ENCODE measurements at regions not wholly inside any gene's neighbourhood (a gene's known extent, or its start where the extent isn't known, plus 50 kb on each side); places are given as distances from the start of the nearest gene placed in this dataset.

- Histone ChIP-seq H3K27ac (ENCODE audit: low read length) (no peak overlapping the region), H3K9me3 (ENCODE audit: control insufficient read depth, low read depth, low read length) (no peaks in the 10 kb centered on the region), H3K27me3 (ENCODE audit: control insufficient read depth, insufficient read depth, low read length) (no peaks in the 10 kb centered on the region), H3K4me3 (ENCODE audit: low read length) (no peak overlapping the region), H3K36me3 (ENCODE audit: control insufficient read depth, insufficient read depth, low read length) (no peaks in the 10 kb centered on the region), H3K4me1 (ENCODE audit: control insufficient read depth, insufficient read depth, low read length) (no peaks in the 10 kb centered on the region)
- no CpG with 5 or more reads among the region's 3 CpGs for WGBS (ENCODE audit: insufficient coverage, low lambda C conversion rate)
- DNase-seq = no peak
Measured at GRCh38 chr4:14562901-14563300, 439.4 kb upstream of the CPEB2 start.

GRCh38 chr4:14564281-14564680, 438.0 kb upstream of the CPEB2 start:
- WGBS (ENCODE audit: insufficient coverage, low lambda C conversion rate) = no CpG with 5 or more reads among the region's 4 CpGs
- Histone ChIP-seq H3K27ac (ENCODE audit: low read length) (no peak overlapping the region), H3K36me3 (ENCODE audit: control insufficient read depth, insufficient read depth, low read length) (no peaks in the 10 kb centered on the region), H3K4me1 (ENCODE audit: control insufficient read depth, insufficient read depth, low read length) (no peaks in the 10 kb centered on the region), H3K4me3 (ENCODE audit: low read length) (no peak overlapping the region), H3K27me3 (ENCODE audit: control insufficient read depth, insufficient read depth, low read length) (no peaks in the 10 kb centered on the region), H3K9me3 (ENCODE audit: control insufficient read depth, low read depth, low read length) (no peaks in the 10 kb centered on the region)
- DNase-seq = no peak

- no peaks in the 10 kb centered on the region for H3K4me1 ChIP-seq (ENCODE audit: control insufficient read depth, insufficient read depth, low read length)
- no peaks in the 10 kb centered on the region for H3K9me3 ChIP-seq (ENCODE audit: control insufficient read depth, low read depth, low read length)
- no peaks in the 10 kb centered on the region for H3K27me3 ChIP-seq (ENCODE audit: control insufficient read depth, insufficient read depth, low read length)
- no peak for DNase-seq
- H3K4me3 ChIP-seq (ENCODE audit: low read length) = no peak overlapping the region
- no peaks in the 10 kb centered on the region for H3K36me3 ChIP-seq (ENCODE audit: control insufficient read depth, insufficient read depth, low read length)
- H3K27ac ChIP-seq (ENCODE audit: low read length) = no peak overlapping the region
Measured at GRCh38 chr4:14566518-14566917, 435.8 kb upstream of the CPEB2 start.

GRCh38 chr4:14568351-14568750, 433.9 kb upstream of the CPEB2 start:
- no peak overlapping the region for H3K4me3 ChIP-seq (ENCODE audit: low read length)
- H3K27me3 ChIP-seq (ENCODE audit: control insufficient read depth, insufficient read depth, low read length) = no peaks in the 10 kb centered on the region
- H3K36me3 ChIP-seq (ENCODE audit: control insufficient read depth, insufficient read depth, low read length) = no peaks in the 10 kb centered on the region
- 82% methylated on average over 2 of the region's 2 CpGs for WGBS (ENCODE audit: insufficient coverage, low lambda C conversion rate)
- no peak overlapping the region for H3K27ac ChIP-seq (ENCODE audit: low read length)
- no peak for DNase-seq
- H3K4me1 ChIP-seq (ENCODE audit: control insufficient read depth, insufficient read depth, low read length) = no peaks in the 10 kb centered on the region
- H3K9me3 ChIP-seq (ENCODE audit: control insufficient read depth, low read depth, low read length) = no peaks in the 10 kb centered on the region

GRCh38 chr4:14575289-14575688, 427.0 kb upstream of the CPEB2 start:
- no peaks in the 10 kb centered on the region for H3K27me3 ChIP-seq (ENCODE audit: control insufficient read depth, insufficient read depth, low read length)
- H3K4me1 ChIP-seq (ENCODE audit: control insufficient read depth, insufficient read depth, low read length) = no peaks in the 10 kb centered on the region
- H3K27ac ChIP-seq (ENCODE audit: low read length) = no peak overlapping the region
- H3K4me3 ChIP-seq (ENCODE audit: low read length) = no peak overlapping the region
- H3K9me3 ChIP-seq (ENCODE audit: control insufficient read depth, low read depth, low read length) = no peaks in the 10 kb centered on the region
- DNase-seq = no peak
- no CpG with 5 or more reads among the region's 1 CpG for WGBS (ENCODE audit: insufficient coverage, low lambda C conversion rate)
- no peaks in the 10 kb centered on the region for H3K36me3 ChIP-seq (ENCODE audit: control insufficient read depth, insufficient read depth, low read length)

GRCh38 chr4:14575919-14576318, 426.4 kb upstream of the CPEB2 start:
- H3K27ac ChIP-seq (ENCODE audit: low read length) = no peak overlapping the region
- H3K4me1 ChIP-seq (ENCODE audit: control insufficient read depth, insufficient read depth, low read length) = no peaks in the 10 kb centered on the region
- WGBS (ENCODE audit: insufficient coverage, low lambda C conversion rate) = no CpG with 5 or more reads among the region's 2 CpGs
- no peaks in the 10 kb centered on the region for H3K27me3 ChIP-seq (ENCODE audit: control insufficient read depth, insufficient read depth, low read length)
- no peaks in the 10 kb centered on the region for H3K36me3 ChIP-seq (ENCODE audit: control insufficient read depth, insufficient read depth, low read length)
- no peak overlapping the region for H3K4me3 ChIP-seq (ENCODE audit: low read length)
- H3K9me3 ChIP-seq (ENCODE audit: control insufficient read depth, low read depth, low read length) = no peaks in the 10 kb centered on the region
- no peak for DNase-seq

GRCh38 chr4:14580061-14580460, 422.2 kb upstream of the CPEB2 start:
- Histone ChIP-seq H3K4me1 (ENCODE audit: control insufficient read depth, insufficient read depth, low read length) (no peaks in the 10 kb centered on the region), H3K36me3 (ENCODE audit: control insufficient read depth, insufficient read depth, low read length) (no peaks in the 10 kb centered on the region), H3K9me3 (ENCODE audit: control insufficient read depth, low read depth, low read length) (no peaks in the 10 kb centered on the region), H3K27ac (ENCODE audit: low read length) (no peak overlapping the region), H3K27me3 (ENCODE audit: control insufficient read depth, insufficient read depth, low read length) (no peaks in the 10 kb centered on the region), H3K4me3 (ENCODE audit: low read length) (no peak overlapping the region)
- no peak for DNase-seq

- no peaks in the 10 kb centered on the region for H3K9me3 ChIP-seq (ENCODE audit: control insufficient read depth, low read depth, low read length)
- no peaks in the 10 kb centered on the region for H3K36me3 ChIP-seq (ENCODE audit: control insufficient read depth, insufficient read depth, low read length)
- H3K4me3 ChIP-seq (ENCODE audit: low read length) = no peak overlapping the region
- H3K27ac ChIP-seq (ENCODE audit: low read length) = no peak overlapping the region
- DNase-seq = no peak
- H3K4me1 ChIP-seq (ENCODE audit: control insufficient read depth, insufficient read depth, low read length) = no peaks in the 10 kb centered on the region
- no peaks in the 10 kb centered on the region for H3K27me3 ChIP-seq (ENCODE audit: control insufficient read depth, insufficient read depth, low read length)
- no CpG with 5 or more reads among the region's 3 CpGs for WGBS (ENCODE audit: insufficient coverage, low lambda C conversion rate)
Measured at GRCh38 chr4:14581741-14582140, 420.5 kb upstream of the CPEB2 start.

- Histone ChIP-seq H3K9me3 (ENCODE audit: control insufficient read depth, low read depth, low read length) (no peaks in the 10 kb centered on the region), H3K27me3 (ENCODE audit: control insufficient read depth, insufficient read depth, low read length) (no peaks in the 10 kb centered on the region), H3K4me3 (ENCODE audit: low read length) (no peak overlapping the region), H3K36me3 (ENCODE audit: control insufficient read depth, insufficient read depth, low read length) (no peaks in the 10 kb centered on the region), H3K27ac (ENCODE audit: low read length) (no peak overlapping the region), H3K4me1 (ENCODE audit: control insufficient read depth, insufficient read depth, low read length) (no peaks in the 10 kb centered on the region)
- DNase-seq = no peak
- WGBS (ENCODE audit: insufficient coverage, low lambda C conversion rate) = 100% methylated on average over 1 of the region's 3 CpGs
Measured at GRCh38 chr4:14582677-14583076, 419.6 kb upstream of the CPEB2 start.

- Histone ChIP-seq H3K9me3 (ENCODE audit: control insufficient read depth, low read depth, low read length) (no peaks in the 10 kb centered on the region), H3K27me3 (ENCODE audit: control insufficient read depth, insufficient read depth, low read length) (no peaks in the 10 kb centered on the region), H3K4me3 (ENCODE audit: low read length) (no peak overlapping the region), H3K4me1 (ENCODE audit: control insufficient read depth, insufficient read depth, low read length) (no peaks in the 10 kb centered on the region), H3K36me3 (ENCODE audit: control insufficient read depth, insufficient read depth, low read length) (no peaks in the 10 kb centered on the region), H3K27ac (ENCODE audit: low read length) (no peak overlapping the region)
- DNase-seq = no peak
- WGBS (ENCODE audit: insufficient coverage, low lambda C conversion rate) = no CpG with 5 or more reads among the region's 2 CpGs
Measured at GRCh38 chr4:14583331-14583730, 418.9 kb upstream of the CPEB2 start.

GRCh38 chr4:14583752-14584151, 418.5 kb upstream of the CPEB2 start:
- 100% methylated on average over 6 of the region's 7 CpGs for WGBS (ENCODE audit: insufficient coverage, low lambda C conversion rate)
- Histone ChIP-seq H3K9me3 (ENCODE audit: control insufficient read depth, low read depth, low read length) (no peaks in the 10 kb centered on the region), H3K36me3 (ENCODE audit: control insufficient read depth, insufficient read depth, low read length) (no peaks in the 10 kb centered on the region), H3K4me3 (ENCODE audit: low read length) (no peak overlapping the region), H3K4me1 (ENCODE audit: control insufficient read depth, insufficient read depth, low read length) (no peaks in the 10 kb centered on the region), H3K27me3 (ENCODE audit: control insufficient read depth, insufficient read depth, low read length) (no peaks in the 10 kb centered on the region), H3K27ac (ENCODE audit: low read length) (no peak overlapping the region)
- DNase-seq = no peak
